GM23248 (cell line): ENCODE measurements at regions not wholly inside any gene's neighbourhood (a gene's known extent, or its start where the extent isn't known, plus 50 kb on each side); places are given as distances from the start of the nearest gene placed in this dataset.

Source experiments
- DNase-seq: peaks from one replicate; pipeline ENCODE4 v3.0.0-alpha.2; 2015
- H2AFZ ChIP-seq: fragments of 200-600 bp; sonication (generic); 2 replicates; pipeline ENCODE4 v1.6.1; 2016; ENCODE audit warnings: antibody characterized with exemption
- H3F3A ChIP-seq: fragments of 200-600 bp; sonication (generic); 2 replicates; pipeline ENCODE4 v1.6.1; 2016; ENCODE audit warnings: mild to moderate bottlenecking, antibody characterized with exemption, mixed run types; ENCODE audit not compliant: insufficient read depth
- H3K27ac ChIP-seq: fragments of 200-600 bp; sonication (generic); 2 replicates; pipeline ENCODE4 v1.5.1; 2016; ENCODE audit warnings: mild to moderate bottlenecking
- H3K27me3 ChIP-seq: fragments of 200-600 bp; sonication (generic); replicated peaks from 2 replicates; pipeline ENCODE4 v1.6.1; 2016; ENCODE audit warnings: mild to moderate bottlenecking; ENCODE audit not compliant: insufficient read depth
- H3K36me3 ChIP-seq: fragments of 200-600 bp; sonication (generic); 2 replicates; pipeline ENCODE4 v1.6.1; 2016; ENCODE audit warnings: low read depth, mild to moderate bottlenecking
- H3K4me1 ChIP-seq: fragments of 200-600 bp; sonication (generic); 2 replicates; pipeline ENCODE4 v1.6.1; 2016; ENCODE audit warnings: mild to moderate bottlenecking; ENCODE audit not compliant: insufficient read depth
- H3K4me2 ChIP-seq: fragments of 200-600 bp; sonication (generic); one replicate; pipeline ENCODE4 v1.6.1; 2016; ENCODE audit warnings: mild to moderate bottlenecking; ENCODE audit not compliant: unreplicated experiment
- H3K4me3 ChIP-seq: fragments of 200-600 bp; sonication (generic); 2 replicates; pipeline ENCODE4 v1.5.1; 2016; ENCODE audit warnings: mild to moderate bottlenecking
- H3K79me2 ChIP-seq: fragments of 200-600 bp; sonication (generic); 2 replicates; pipeline ENCODE4 v1.6.1; 2016; ENCODE audit warnings: mild to moderate bottlenecking; ENCODE audit not compliant: insufficient read depth
- H3K9ac ChIP-seq: fragments of 200-600 bp; sonication (generic); 2 replicates; pipeline ENCODE4 v1.6.1; 2016; ENCODE audit warnings: mild to moderate bottlenecking
- H3K9me2 ChIP-seq: fragments of 200-600 bp; sonication (generic); 2 replicates; pipeline ENCODE4 v1.6.1; 2016; ENCODE audit warnings: mixed run types, mild to moderate bottlenecking, moderate library complexity; ENCODE audit not compliant: insufficient read depth
- H3K9me3 ChIP-seq: fragments of 200-600 bp; sonication (generic); one replicate; pipeline ENCODE4 v1.6.1; 2017; ENCODE audit warnings: low read depth
- H4K20me1 ChIP-seq: fragments of 200-600 bp; sonication (generic); 2 replicates; pipeline ENCODE4 v1.6.0; 2016; ENCODE audit not compliant: insufficient read depth
- EZH2 ChIP-seq: fragments of 200-600 bp; sonication (generic); IDR thresholded peaks from 2 replicates; pipeline ENCODE4 v1.6.1; 2018; ENCODE audit warnings: antibody characterized with exemption, mild to moderate bottlenecking; ENCODE audit not compliant: insufficient read depth, poor library complexity, severe bottlenecking
- EZH2phosphoT487 ChIP-seq: fragments of 200-600 bp; sonication (generic); IDR thresholded peaks from 2 replicates; pipeline ENCODE4 v1.6.1; 2018; ENCODE audit warnings: antibody characterized with exemption, moderate library complexity, mild to moderate bottlenecking, low read depth; ENCODE audit not compliant: insufficient read depth
- WGBS, 2 experiments: methylation state at CpG; one replicate each; pipeline ENCODE4 v1.1.6; 2015 to 2017; ENCODE audit warnings: low lambda C conversion rate in 2 of 2, low coverage in 1 of 2; ENCODE audit errors: missing lambda C conversion rate in 2 of 2; 5-methylcytosine and 5-hydroxymethylcytosine counted together
- in situ Hi-C: fragments of 300-500 bp; cut with MboI; formaldehyde crosslinking; loops from 2 replicates; pipeline ENCODE4 v1.15.0; 2020

GRCh38 chr20:58577871-58578598 lies 62.8 kb upstream of the APCDD1L start:
- no peak for TF ChIP-seq EZH2phosphoT487
- no peak overlapping the region for H2AFZ ChIP-seq
- no peak overlapping the region for H3K9ac ChIP-seq
- H3K9me3 ChIP-seq = no peaks in the 10 kb centered on the region
- 80 to 82% methylated on average over 19 to 23 of the region's 23 CpGs for WGBS, 2 experiments
- in situ Hi-C loops = no loop called here
- H3K9me2 ChIP-seq = no peaks in the 10 kb centered on the region
- no peak overlapping the region for H3K4me2 ChIP-seq
- H3K4me1 ChIP-seq = no peaks in the 10 kb centered on the region
- DNase-seq = no peak
- H3K4me3 ChIP-seq = no peak overlapping the region
- no peaks in the 10 kb centered on the region for H3K36me3 ChIP-seq
- no peak overlapping the region for H3K27ac ChIP-seq
- no peaks in the 10 kb centered on the region for H3K27me3 ChIP-seq
- no peaks in the 10 kb centered on the region for H3F3A ChIP-seq
- no peaks in the 10 kb centered on the region for H3K79me2 ChIP-seq
- H4K20me1 ChIP-seq = no peaks in the 10 kb centered on the region

GRCh38 chr20:58577139-58577806 lies 62.1 kb upstream of the APCDD1L start:
- DNase-seq = no peak
- Histone ChIP-seq H3K4me3 (no peak overlapping the region), H3K79me2 (no peaks in the 10 kb centered on the region), H3K4me2 (no peak overlapping the region), H3K36me3 (no peaks in the 10 kb centered on the region), H3K27me3 (no peaks in the 10 kb centered on the region), H3K9ac (no peak overlapping the region), H3K9me2 (no peaks in the 10 kb centered on the region), H3K9me3 (no peaks in the 10 kb centered on the region), H3F3A (no peaks in the 10 kb centered on the region), H3K27ac (no peak overlapping the region), H4K20me1 (no peaks in the 10 kb centered on the region), H3K4me1 (no peaks in the 10 kb centered on the region), H2AFZ (no peak overlapping the region)
- WGBS, 2 experiments = 64 to 73% methylated on average over 9 to 13 of the region's 13 CpGs
- TF ChIP-seq EZH2phosphoT487 (no peak), EZH2 (no peak)
- in situ Hi-C loops = no loop called here

GRCh38 chr20:58576603-58576970 lies 61.4 kb upstream of the APCDD1L start:
- Histone ChIP-seq H3K9me3 (no peaks in the 10 kb centered on the region), H3K4me1 (no peaks in the 10 kb centered on the region), H4K20me1 (no peaks in the 10 kb centered on the region), H3K4me2 (no peak overlapping the region), H3K4me3 (no peak overlapping the region), H3K9me2 (no peaks in the 10 kb centered on the region), H3K27ac (no peak overlapping the region), H3F3A (no peaks in the 10 kb centered on the region), H3K9ac (no peak overlapping the region), H3K36me3 (no peaks in the 10 kb centered on the region), H2AFZ (no peak overlapping the region), H3K27me3 (no peaks in the 10 kb centered on the region), H3K79me2 (no peaks in the 10 kb centered on the region)
- DNase-seq = no peak
- in situ Hi-C loops = no loop called here
- WGBS, 2 experiments = 73 to 75% methylated on average over 9 of the region's 9 CpGs
- TF ChIP-seq EZH2phosphoT487 = no peak
- TF ChIP-seq EZH2 = no peak

GRCh38 chr20:58575776-58576602 lies 60.8 kb upstream of the APCDD1L start:
- Histone ChIP-seq H3K4me1 (no peaks in the 10 kb centered on the region), H3K4me2 (no peak overlapping the region), H3K9ac (no peak overlapping the region), H3F3A (no peaks in the 10 kb centered on the region), H3K9me3 (no peaks in the 10 kb centered on the region), H3K9me2 (no peaks in the 10 kb centered on the region), H3K27me3 (no peaks in the 10 kb centered on the region), H2AFZ (no peak overlapping the region), H3K79me2 (no peaks in the 10 kb centered on the region), H3K27ac (no peak overlapping the region), H4K20me1 (no peaks in the 10 kb centered on the region), H3K36me3 (no peaks in the 10 kb centered on the region), H3K4me3 (no peak overlapping the region)
- no peak for TF ChIP-seq EZH2
- no peak for TF ChIP-seq EZH2phosphoT487
- no peak for DNase-seq
- in situ Hi-C loops = no loop called here
- 76% methylated on average over 24 of the region's 24 CpGs for WGBS, 2 experiments
